Activated naive CD8-positive, alpha-beta T cell treated with anti-CD3 and anti-CD28 coated beads for 36 hours (primary cell): ENCODE measurements at regions not wholly inside any gene's neighbourhood (a gene's known extent, or its start where the extent isn't known, plus 50 kb on each side); places are given as distances from the start of the nearest gene placed in this dataset.

ENCODE experiments used
- DNase-seq: peaks from one replicate; pipeline ENCODE4 v3.0.0; 2021
- H3K27ac Mint-ChIP-seq: one replicate; pipeline ENCODE4 v1.8.0; 2022; ENCODE audit warnings: mild to moderate bottlenecking, moderate library complexity, mixed read lengths
- H3K27me3 Mint-ChIP-seq: one replicate; pipeline ENCODE4 v1.8.0; 2022; ENCODE audit warnings: mild to moderate bottlenecking, mixed read lengths
- H3K36me3 Mint-ChIP-seq: one replicate; pipeline ENCODE4 v1.8.0; 2021; ENCODE audit warnings: mild to moderate bottlenecking, mixed read lengths
- H3K4me1 Mint-ChIP-seq: one replicate; pipeline ENCODE4 v1.8.0; 2021; ENCODE audit warnings: mixed read lengths
- H3K4me3 Mint-ChIP-seq: one replicate; pipeline ENCODE4 v1.8.0; 2022; ENCODE audit warnings: mild to moderate bottlenecking, moderate library complexity, mixed read lengths
- H3K9me3 Mint-ChIP-seq: one replicate; pipeline ENCODE4 v1.8.0; 2022; ENCODE audit warnings: mixed read lengths

- H3K36me3 Mint-ChIP-seq: no peaks in the 10 kb centered on the region
- H3K27me3 Mint-ChIP-seq: peaks cover 58% of the 10 kb centered on the region
- H3K9me3 Mint-ChIP-seq: no peaks in the 10 kb centered on the region
- peaks cover 8% of the 10 kb centered on the region for H3K4me1 Mint-ChIP-seq
- H3K4me3 Mint-ChIP-seq: no peak overlapping the region
- no peak overlapping the region for H3K27ac Mint-ChIP-seq
- DNase-seq: no peak
Measured at GRCh38 chr5:159864885-159865691, 51.2 kb upstream of the ADRA1B start.

- peaks cover 63% of the 10 kb centered on the region for H3K27me3 Mint-ChIP-seq
- H3K4me3 Mint-ChIP-seq: no peak overlapping the region
- peaks cover 8% of the 10 kb centered on the region for H3K4me1 Mint-ChIP-seq
- DNase-seq: no peak
- no peaks in the 10 kb centered on the region for H3K36me3 Mint-ChIP-seq
- no peak overlapping the region for H3K27ac Mint-ChIP-seq
- no peaks in the 10 kb centered on the region for H3K9me3 Mint-ChIP-seq
Measured at GRCh38 chr5:159866093-159866492, 50.2 kb upstream of the ADRA1B start.
